Renal cortical epithelial cell (primary cell): ENCODE measurements at regions not wholly inside any gene's neighbourhood (a gene's known extent, or its start where the extent isn't known, plus 50 kb on each side); places are given as distances from the start of the nearest gene placed in this dataset.
"Not testable (repeated sequence)": the region's sequence is repeated elsewhere in the genome, so short reads cannot be mapped to it uniquely, and the experiment has no call there.

Source experiments
- DNase-seq: peaks from one replicate; pipeline ENCODE4 v3.0.0-alpha.2; 2011; ENCODE audit warnings: low read depth

DNA sequence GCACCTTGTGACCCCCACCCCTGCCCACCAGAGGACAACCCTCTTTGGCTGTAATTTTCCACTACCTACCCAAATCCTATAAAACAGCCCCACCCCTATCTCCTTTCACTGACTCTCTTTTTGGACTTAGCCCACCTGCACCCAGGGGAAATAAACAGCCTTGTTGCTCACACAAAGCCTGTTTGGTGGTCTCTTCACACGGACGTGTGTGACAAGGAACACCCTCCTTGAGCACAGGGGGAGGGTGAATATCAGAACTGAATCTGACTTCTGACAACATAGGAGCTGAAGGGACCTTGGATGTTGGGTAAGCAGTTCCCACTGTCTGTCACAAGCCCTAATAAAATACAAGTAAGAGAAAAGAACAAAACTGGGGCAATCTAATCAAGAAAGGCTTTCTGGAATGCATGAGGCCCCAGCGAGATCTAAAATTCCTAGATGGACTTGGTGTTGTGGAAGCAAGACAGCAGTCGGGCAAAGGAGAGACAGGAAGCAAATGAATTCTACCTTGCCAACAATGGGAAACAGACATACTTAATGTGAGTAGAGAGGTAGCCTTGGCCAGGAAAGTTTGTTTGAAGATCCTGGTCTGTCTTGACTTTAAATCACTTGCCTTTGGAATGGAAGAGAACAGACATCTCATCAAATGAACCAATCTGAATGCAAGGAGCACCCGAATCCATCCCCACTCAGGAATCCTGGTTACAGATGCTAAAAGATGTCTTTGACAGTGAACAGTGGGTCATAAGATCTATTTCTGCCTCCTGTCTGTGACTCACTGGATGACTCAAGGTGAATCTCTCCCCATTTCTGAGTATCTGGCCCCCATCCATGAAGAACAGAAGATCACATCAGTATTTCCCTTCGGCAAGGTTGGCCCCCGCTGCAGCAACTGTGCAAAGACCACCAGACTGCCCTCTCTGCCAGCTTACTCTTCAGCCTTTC lies 53.3 kb downstream of the OLFML3 start:
- peak; percentile 57 for DNase-seq

- peak; percentile 15 for DNase-seq
Observed at GRCh38 chr1:114033216-114033706, 54.0 kb downstream of the OLFML3 start.

DNA sequence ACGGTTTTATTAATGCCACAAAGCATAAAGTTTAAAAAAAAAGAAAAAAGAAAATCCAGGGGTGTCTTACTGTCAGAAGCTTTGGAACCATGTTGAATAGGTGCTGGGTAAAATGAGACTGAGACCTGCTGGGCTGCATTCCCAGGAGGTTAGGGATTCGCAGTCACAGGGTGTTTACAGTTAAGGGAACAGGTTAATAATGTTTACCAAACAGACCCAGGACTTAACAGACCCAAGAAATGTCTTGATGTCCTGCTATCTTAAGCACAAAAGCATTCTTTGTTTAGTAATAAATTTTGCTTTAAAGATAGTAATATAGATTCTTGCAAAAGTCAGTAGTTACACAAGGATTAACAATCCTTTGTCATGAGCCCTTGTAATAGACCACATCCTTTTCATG lies 54.7 kb downstream of the OLFML3 start:
- no peak for DNase-seq

DNA sequence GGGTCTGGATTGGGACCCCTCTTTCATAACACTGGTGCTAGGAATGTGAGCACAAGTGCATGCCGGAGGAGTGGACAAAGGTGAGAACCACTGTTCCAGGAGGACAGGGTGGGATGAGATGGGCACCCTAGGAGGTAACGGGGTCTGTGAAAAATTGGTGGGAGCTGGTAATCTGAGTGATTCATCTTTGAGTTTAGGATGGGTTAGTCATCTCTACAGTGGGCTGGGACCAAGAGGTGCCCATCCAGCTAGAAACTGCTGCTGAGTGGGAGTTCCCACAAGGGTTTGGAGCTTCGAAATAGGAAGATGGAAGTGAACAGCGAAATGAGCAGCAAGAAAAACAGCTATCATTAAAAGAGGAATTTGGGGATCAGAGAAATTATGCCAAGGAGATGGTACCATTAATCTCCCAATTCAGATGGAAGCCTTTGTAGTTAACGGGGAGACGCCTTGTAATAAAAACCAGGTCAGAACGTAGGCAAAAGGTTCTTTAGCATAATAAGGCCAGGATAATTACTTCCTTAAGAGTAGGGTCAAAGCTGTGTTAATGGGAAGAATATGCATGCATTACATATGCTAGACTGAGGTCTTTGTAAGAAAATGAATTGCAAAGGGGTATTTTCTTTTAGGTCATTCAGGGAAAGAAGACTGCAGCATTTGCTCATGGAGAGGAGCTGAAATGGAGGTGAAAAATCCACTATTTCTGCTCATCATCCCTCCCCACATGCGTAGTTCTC lies 55.5 kb downstream of the OLFML3 start:
- DNase-seq: no peak

DNA sequence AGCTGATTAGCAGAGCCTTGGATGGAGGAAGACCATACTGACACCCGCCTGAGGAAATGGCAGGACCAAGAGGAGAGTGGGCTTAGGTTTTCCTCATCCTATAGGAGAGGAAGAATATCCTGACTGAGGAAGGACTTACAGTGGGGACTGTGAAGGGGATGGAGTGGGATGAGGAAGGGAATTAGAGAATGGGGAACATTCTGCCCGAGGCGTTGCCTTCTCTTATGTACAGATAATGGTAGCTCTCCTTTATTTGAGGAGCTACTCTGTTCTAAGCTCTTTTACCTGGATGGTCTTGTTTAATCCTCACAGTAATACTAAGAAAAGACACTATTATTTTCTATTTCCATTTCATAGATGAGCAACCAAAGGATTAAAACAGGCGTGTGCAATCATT lies 56.0 kb downstream of the OLFML3 start:
- no peak for DNase-seq

- DNase-seq: not testable (repeated sequence)
Observed at GRCh38 chr1:114036841-114037630, 57.8 kb downstream of the OLFML3 start.

GRCh38 chr1:114037631-114037890 lies 58.3 kb downstream of the OLFML3 start:
- DNase-seq: no peak

DNA sequence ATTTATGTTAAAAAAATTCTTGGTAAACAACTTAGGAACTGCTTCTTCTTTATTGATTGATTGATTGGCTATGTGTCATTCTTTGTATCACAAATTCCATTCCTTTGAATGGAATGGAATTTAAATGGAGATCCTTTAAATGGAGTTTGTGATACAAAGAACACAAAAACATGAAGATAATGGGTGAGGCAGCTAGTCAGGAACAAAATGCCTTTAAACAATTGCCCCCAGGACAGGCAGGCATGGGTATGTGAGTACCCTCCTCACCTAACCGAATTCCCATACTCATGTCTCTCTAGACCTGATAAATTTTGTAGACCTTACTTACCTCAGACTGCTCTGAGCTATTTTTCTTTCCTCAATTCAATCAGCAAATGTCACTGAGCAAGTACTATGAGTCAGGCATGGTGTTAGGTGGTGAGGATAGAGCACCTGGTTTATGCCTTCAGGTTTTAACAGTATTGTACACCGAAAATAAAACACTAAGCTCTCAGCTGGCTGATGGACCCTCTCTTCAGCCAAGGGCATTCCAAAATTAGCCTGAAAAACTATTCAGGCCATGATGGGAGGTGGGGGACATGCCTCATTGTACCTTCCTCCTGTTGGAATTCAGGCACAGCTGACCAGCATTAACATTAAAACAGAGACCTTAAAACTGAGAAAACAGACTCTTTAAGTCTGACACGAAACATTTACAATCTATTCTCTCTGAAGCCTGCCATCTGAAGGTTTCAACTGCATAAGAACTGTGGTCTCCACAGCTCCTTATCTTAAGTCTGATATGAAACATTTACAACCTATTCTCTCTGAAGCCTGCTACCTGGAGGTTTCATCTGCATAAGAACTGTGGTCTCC lies 58.9 kb downstream of the OLFML3 start:
- DNase-seq: no peak
